Naive thymus-derived CD4-positive, alpha-beta T cell (primary cell): ENCODE measurements at regions not wholly inside any gene's neighbourhood (a gene's known extent, or its start where the extent isn't known, plus 50 kb on each side); places are given as distances from the start of the nearest gene placed in this dataset.

Source experiments
- ATAC-seq: fragments of 150-1000 bp; cut with Tn5 transposase; 2 replicates; pipeline ENCODE4 v1.10.0; 2021; ENCODE audit warnings: mild to moderate bottlenecking, moderate library complexity
- CTCF ChIA-PET: fragments of 350-600 bp; sonication (Branson Sonifier 250); formaldehyde crosslinking; loops from one replicate; lab custom pipeline; 2021; ENCODE audit warnings: antibody characterized with exemption; lab: Charles Lee
- POLR2A ChIA-PET: fragments of 350-600 bp; sonication (Branson Sonifier 250); formaldehyde crosslinking; loops from one replicate; lab custom pipeline; 2021; ENCODE audit warnings: antibody characterized with exemption, inconsistent platforms; lab: Charles Lee
- DNase-seq, 9 donors: peaks; one replicate each; pipeline versions ENCODE4 v3.0.0 to v3.0.0-alpha.2; 2020 to 2022; ENCODE audit warnings: mixed read lengths in 1 of 9
- H3K27ac ChIP-seq: one replicate; pipeline ENCODE4 v1.7.0; 2013; ENCODE audit warnings: mild to moderate bottlenecking, low read depth, low read length, moderate library complexity
- H3K27me3 ChIP-seq, 2 donors: one replicate each; pipeline ENCODE4 v1.7.0; 2013; ENCODE audit warnings: low read length in 2 of 2, mild to moderate bottlenecking in 2 of 2, moderate library complexity in 2 of 2; ENCODE audit not compliant: control insufficient read depth in 2 of 2, insufficient read depth in 2 of 2
- H3K36me3 ChIP-seq, 3 experiments: 1 replicate in 2 of 3; 2 replicates in 1 of 3; pipeline ENCODE4 v1.7.0; 2013; ENCODE audit warnings: low read length in 3 of 3, mild to moderate bottlenecking in 3 of 3, moderate library complexity in 1 of 3; ENCODE audit not compliant: insufficient read depth in 3 of 3, control insufficient read depth in 2 of 3
- H3K4me1 ChIP-seq, 2 donors: one replicate each; pipeline ENCODE4 v1.7.0; 2013; ENCODE audit warnings: low read length in 2 of 2, mild to moderate bottlenecking in 2 of 2, moderate library complexity in 1 of 2; ENCODE audit not compliant: control insufficient read depth in 2 of 2, insufficient read depth in 2 of 2
- H3K4me3 ChIP-seq: 2 replicates; pipeline ENCODE4 v1.7.0; 2013; ENCODE audit warnings: mild to moderate bottlenecking, low read length
- H3K9me3 ChIP-seq, 3 experiments: 1 replicate in 2 of 3; 2 replicates in 1 of 3; pipeline ENCODE4 v1.7.0; 2013; ENCODE audit warnings: low read length in 3 of 3; ENCODE audit not compliant: control insufficient read depth in 2 of 3
- H3K27ac Mint-ChIP-seq, 9 donors: one replicate each; pipeline ENCODE4 v1.8.0; 2020 to 2022; ENCODE audit warnings: mixed read lengths in 9 of 9, mild to moderate bottlenecking in 8 of 9, moderate library complexity in 5 of 9, inconsistent platforms in 2 of 9
- H3K27me3 Mint-ChIP-seq, 5 donors: one replicate each; pipeline ENCODE4 v1.8.0; 2021 to 2022; ENCODE audit warnings: mixed read lengths in 5 of 5, mild to moderate bottlenecking in 1 of 5
- H3K36me3 Mint-ChIP-seq, 5 donors: one replicate each; pipeline ENCODE4 v1.8.0; 2020 to 2022; ENCODE audit warnings: mixed read lengths in 5 of 5, mild to moderate bottlenecking in 3 of 5, inconsistent platforms in 1 of 5
- H3K4me1 Mint-ChIP-seq, 7 donors: one replicate each; pipeline ENCODE4 v1.8.0; 2020 to 2022; ENCODE audit warnings: mixed read lengths in 7 of 7, mild to moderate bottlenecking in 3 of 7, inconsistent platforms in 1 of 7
- H3K4me3 Mint-ChIP-seq, 10 donors: one replicate each; pipeline ENCODE4 v1.8.0; 2020 to 2022; ENCODE audit warnings: mild to moderate bottlenecking in 10 of 10, mixed read lengths in 10 of 10, moderate library complexity in 6 of 10, inconsistent platforms in 2 of 10
- H3K9me3 Mint-ChIP-seq, 11 donors: one replicate each; pipeline ENCODE4 v1.8.0; 2020 to 2022; ENCODE audit warnings: mixed read lengths in 11 of 11, mild to moderate bottlenecking in 4 of 11, inconsistent platforms in 1 of 11, moderate library complexity in 1 of 11
- intact Hi-C, 2 donors: fragments of 100-400 bp; cut with micrococcal nuclease; formaldehyde crosslinking; loops; one replicate each; pipeline ENCODE4 v1.15.1; 2023

GRCh38 chr4:184896868-184897715, 71.3 kb upstream of the ACSL1 start:
- no peak overlapping the region for H3K4me3 Mint-ChIP-seq
- peaks cover 6 to 28% (median 21%) of the 10 kb centered on the region in 5 donors for H3K27me3 Mint-ChIP-seq
- peaks cover 0 to 4% (median 0%) of the 10 kb centered on the region in 5 donors for H3K36me3 Mint-ChIP-seq
- no peak overlapping the region for H3K27ac Mint-ChIP-seq
- Histone ChIP-seq H3K36me3 (no peaks in the 10 kb centered on the region), H3K9me3 (peaks cover 0 to 5% (median 0%) of the 10 kb centered on the region in 3 experiments), H3K27ac (no peak overlapping the region), H3K4me3 (no peak overlapping the region), H3K27me3 (no peaks in the 10 kb centered on the region), H3K4me1 (no peaks in the 10 kb centered on the region)
- ATAC-seq (peak; percentile 82), DNase-seq (no peak)
- ChIA-PET CTCF (interaction anchor here (0.9 kb wide), 1 partner anchor 45 kb away, joined by 3 read pairs; no protein-coding TSS in a partner anchor), POLR2A (no interaction called here)
- H3K9me3 Mint-ChIP-seq = peaks cover 0 to 8% (median 4%) of the 10 kb centered on the region in 11 donors
- intact Hi-C loops = no loop called here
- H3K4me1 Mint-ChIP-seq = peaks cover 0 to 8% (median 0%) of the 10 kb centered on the region in 7 donors

GRCh38 chr4:184897895-184898294, 72.1 kb upstream of the ACSL1 start:
- H3K4me3 Mint-ChIP-seq = no peak overlapping the region
- Histone ChIP-seq H3K9me3 (peaks cover 0 to 5% (median 0%) of the 10 kb centered on the region in 3 experiments), H3K4me1 (no peaks in the 10 kb centered on the region), H3K4me3 (no peak overlapping the region), H3K27me3 (no peaks in the 10 kb centered on the region), H3K36me3 (no peaks in the 10 kb centered on the region), H3K27ac (no peak overlapping the region)
- peaks cover 0 to 8% (median 4%) of the 10 kb centered on the region in 11 donors for H3K9me3 Mint-ChIP-seq
- intact Hi-C loops = no loop called here
- no peak for ATAC-seq
- POLR2A ChIA-PET = no interaction called here
- CTCF ChIA-PET = interaction anchor here (0.5 to 0.9 kb wide), 2 partner anchors 46 to 56 kb away, joined by 3 read pairs; no protein-coding TSS in a partner anchor
- DNase-seq = no peak
- peaks cover 6 to 23% (median 21%) of the 10 kb centered on the region in 5 donors for H3K27me3 Mint-ChIP-seq
- H3K27ac Mint-ChIP-seq = no peak overlapping the region
- H3K4me1 Mint-ChIP-seq = peaks cover 0 to 8% (median 0%) of the 10 kb centered on the region in 7 donors
- peaks cover 0 to 4% (median 0%) of the 10 kb centered on the region in 5 donors for H3K36me3 Mint-ChIP-seq

- no peak overlapping the region for H3K4me3 Mint-ChIP-seq
- H3K27ac Mint-ChIP-seq = no peak overlapping the region
- Histone ChIP-seq H3K9me3 (no peaks in the 10 kb centered on the region), H3K27ac (no peak overlapping the region), H3K27me3 (no peaks in the 10 kb centered on the region), H3K4me1 (no peaks in the 10 kb centered on the region), H3K4me3 (no peak overlapping the region), H3K36me3 (no peaks in the 10 kb centered on the region)
- peaks cover 0 to 4% (median 0%) of the 10 kb centered on the region in 5 donors for H3K36me3 Mint-ChIP-seq
- peaks cover 0 to 8% (median 0%) of the 10 kb centered on the region in 7 donors for H3K4me1 Mint-ChIP-seq
- ATAC-seq (no peak), DNase-seq (no peak)
- peaks cover 0 to 4% (median 2%) of the 10 kb centered on the region in 11 donors for H3K9me3 Mint-ChIP-seq
- ChIA-PET CTCF (no interaction called here), POLR2A (no interaction called here)
- intact Hi-C loops = no loop called here
- peaks cover 6 to 21% (median 16%) of the 10 kb centered on the region in 5 donors for H3K27me3 Mint-ChIP-seq
Measured at GRCh38 chr4:184898793-184899192, 73.0 kb upstream of the ACSL1 start.

GRCh38 chr4:184899261-184900134, 73.7 kb upstream of the ACSL1 start:
- H3K36me3 Mint-ChIP-seq = no peaks in the 10 kb centered on the region
- Histone ChIP-seq H3K9me3 (no peaks in the 10 kb centered on the region), H3K4me1 (no peaks in the 10 kb centered on the region), H3K4me3 (no peak overlapping the region), H3K27ac (no peak overlapping the region), H3K27me3 (no peaks in the 10 kb centered on the region), H3K36me3 (no peaks in the 10 kb centered on the region)
- intact Hi-C loops = no loop called here
- ATAC-seq (no peak), DNase-seq (no peak)
- H3K4me1 Mint-ChIP-seq = peaks cover 0 to 8% (median 0%) of the 10 kb centered on the region in 7 donors
- H3K27ac Mint-ChIP-seq = no peak overlapping the region
- ChIA-PET POLR2A (no interaction called here), CTCF (no interaction called here)
- no peaks in the 10 kb centered on the region for H3K9me3 Mint-ChIP-seq
- H3K27me3 Mint-ChIP-seq = peaks cover 6 to 17% (median 12%) of the 10 kb centered on the region in 5 donors
- H3K4me3 Mint-ChIP-seq = no peak overlapping the region

- no peaks in the 10 kb centered on the region for H3K27me3 ChIP-seq
- Mint-ChIP-seq H3K9me3 (no peaks in the 10 kb centered on the region), H3K4me3 (no peak overlapping the region), H3K27me3 (peaks cover 6 to 17% (median 12%) of the 10 kb centered on the region in 5 donors), H3K36me3 (no peaks in the 10 kb centered on the region), H3K4me1 (peaks cover 0 to 8% (median 0%) of the 10 kb centered on the region in 7 donors), H3K27ac (no peak overlapping the region)
- H3K4me3 ChIP-seq = no peak overlapping the region
- ATAC-seq = no peak
- ChIA-PET CTCF (no interaction called here), POLR2A (no interaction called here)
- no peaks in the 10 kb centered on the region for H3K9me3 ChIP-seq
- H3K27ac ChIP-seq = no peak overlapping the region
- no peaks in the 10 kb centered on the region for H3K4me1 ChIP-seq
- DNase-seq = no peak
- no peaks in the 10 kb centered on the region for H3K36me3 ChIP-seq
- intact Hi-C loops = no loop called here
Measured at GRCh38 chr4:184900184-184900583, 74.4 kb upstream of the ACSL1 start.

- Mint-ChIP-seq H3K4me1 (peaks cover 0 to 10% (median 2%) of the 10 kb centered on the region in 7 donors), H3K27ac (no peak overlapping the region), H3K9me3 (no peaks in the 10 kb centered on the region), H3K4me3 (no peak overlapping the region), H3K27me3 (peaks cover 0 to 8% (median 0%) of the 10 kb centered on the region in 5 donors), H3K36me3 (no peaks in the 10 kb centered on the region)
- Histone ChIP-seq H3K4me3 (no peak overlapping the region), H3K9me3 (no peaks in the 10 kb centered on the region), H3K27ac (no peak overlapping the region), H3K27me3 (no peaks in the 10 kb centered on the region), H3K36me3 (no peaks in the 10 kb centered on the region), H3K4me1 (no peaks in the 10 kb centered on the region)
- intact Hi-C loops = no loop called here
- ATAC-seq (no peak), DNase-seq (no peak)
- CTCF ChIA-PET = no interaction called here
- POLR2A ChIA-PET = no interaction called here
Measured at GRCh38 chr4:184902550-184902949, 76.8 kb upstream of the ACSL1 start.
